GM18507 (cell line): ENCODE measurements at regions not wholly inside any gene's neighbourhood (a gene's known extent, or its start where the extent isn't known, plus 50 kb on each side); places are given as distances from the start of the nearest gene placed in this dataset.

ENCODE experiments used
- DNase-seq: peaks from one replicate; pipeline ENCODE4 v3.0.0; 2011; ENCODE audit warnings: low read depth; ENCODE audit not compliant: insufficient read length; ENCODE audit errors: extremely low spot score
- FAIRE-seq: peaks from 2 replicates; lab custom pipeline; 2011; peaks lifted over from hg19 to GRCh38; lab: Jason Lieb, UNC

DNA sequence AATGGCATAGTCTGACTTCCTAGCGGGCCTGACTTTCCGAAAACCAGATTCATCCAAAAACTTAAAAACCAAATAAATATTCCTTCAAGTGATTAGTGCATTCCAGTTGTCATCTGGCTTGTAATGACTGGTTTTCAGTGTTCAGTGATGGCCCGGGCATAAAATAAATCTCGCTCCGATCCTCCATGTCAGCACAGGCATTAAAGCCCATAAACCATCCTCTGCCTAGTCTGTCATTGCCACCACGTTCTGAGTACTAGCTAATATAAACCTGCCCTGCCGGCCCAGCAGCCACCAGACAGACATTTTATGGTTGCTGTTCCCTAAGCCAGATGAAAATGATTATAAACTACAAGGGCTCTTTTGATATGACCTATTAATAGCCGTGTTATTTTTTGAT, 232.3 kb upstream of the GMDS start:
- FAIRE-seq, result no peak

DNA sequence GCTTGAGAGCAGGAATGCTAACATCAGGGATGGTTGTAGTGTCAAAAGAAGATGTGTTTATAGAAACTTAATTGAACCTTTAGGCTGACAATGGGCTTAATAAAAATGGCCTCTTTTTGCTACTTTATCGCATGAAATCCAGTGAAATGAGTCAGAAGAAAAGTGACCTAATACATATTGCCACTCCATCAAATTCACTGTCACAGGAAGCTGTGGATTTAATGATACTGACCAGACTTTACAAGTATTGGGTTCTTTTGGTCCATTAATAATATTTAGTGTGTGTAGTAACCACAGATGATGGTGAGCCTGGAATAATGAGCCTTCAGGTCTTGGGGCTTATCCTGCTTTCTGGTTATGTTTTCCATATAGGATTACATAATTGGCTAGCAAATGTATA, 231.8 kb upstream of the GMDS start:
- FAIRE-seq, result no peak
- no peak for DNase-seq

More for the DNA sequence above, 232.3 kb upstream of the GMDS start:
- DNase-seq, result no peak

DNA sequence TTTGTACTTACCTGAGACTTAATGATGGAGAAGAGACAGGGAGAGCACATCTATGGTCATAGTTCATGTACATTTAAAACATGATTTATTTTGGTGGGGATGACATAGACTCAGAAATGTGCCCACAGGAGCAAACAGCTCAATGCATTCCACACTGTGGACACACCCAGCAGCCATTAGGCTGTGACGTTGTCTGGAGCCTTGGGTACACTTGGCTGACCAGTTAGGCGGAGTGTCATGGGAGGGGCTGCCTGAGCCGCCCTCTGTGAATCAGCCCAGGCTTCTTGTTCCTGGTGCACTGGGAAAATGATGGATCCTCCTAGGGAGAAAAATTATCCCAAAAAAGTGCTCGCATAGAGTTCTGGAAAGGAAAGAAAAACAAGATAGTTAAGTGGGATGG, 231.0 kb upstream of the GMDS start:
- no peak for FAIRE-seq
- no peak for DNase-seq

DNA sequence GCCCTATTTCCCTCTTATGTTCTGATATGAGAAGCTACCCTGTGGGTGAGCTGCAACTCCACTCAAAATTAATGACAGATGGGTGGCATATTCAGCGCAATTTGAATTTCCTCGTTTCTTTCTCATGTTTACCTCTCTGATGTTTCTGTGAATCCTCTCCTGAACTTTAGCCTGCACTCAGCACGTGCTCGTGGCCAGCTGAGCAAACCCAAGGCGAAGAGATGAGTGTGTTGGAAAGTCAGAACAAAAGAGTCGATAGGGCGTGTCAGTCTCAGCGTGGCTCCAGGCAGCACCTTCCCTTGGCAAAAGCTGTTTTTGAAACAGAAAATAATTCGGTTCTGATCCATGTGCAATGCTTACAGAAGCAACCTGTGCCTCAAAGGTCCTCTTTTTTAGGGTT, 226.1 kb upstream of the GMDS start:
- DNase-seq (no peak), FAIRE-seq (no peak)

DNA sequence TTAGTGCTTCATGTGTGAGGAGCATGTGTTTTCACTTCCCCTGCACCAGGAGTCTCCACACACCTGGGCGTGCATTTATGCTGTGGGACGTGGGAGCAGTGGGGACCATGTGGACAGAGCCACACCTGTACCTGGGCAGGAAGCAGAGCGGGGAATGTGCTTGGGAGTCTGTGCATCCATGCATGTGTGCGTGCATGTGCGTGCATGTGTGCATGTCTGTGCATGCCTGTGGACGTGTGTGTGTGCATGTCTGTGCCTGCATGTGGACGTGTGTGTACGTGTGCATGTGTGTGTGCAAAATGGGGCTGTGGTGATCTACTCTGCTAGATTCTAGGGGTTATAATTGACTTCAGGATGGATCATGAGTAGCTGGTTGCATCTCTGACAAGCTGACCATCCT, 224.0 kb upstream of the GMDS start:
- FAIRE-seq (no peak), DNase-seq (no peak)

DNA sequence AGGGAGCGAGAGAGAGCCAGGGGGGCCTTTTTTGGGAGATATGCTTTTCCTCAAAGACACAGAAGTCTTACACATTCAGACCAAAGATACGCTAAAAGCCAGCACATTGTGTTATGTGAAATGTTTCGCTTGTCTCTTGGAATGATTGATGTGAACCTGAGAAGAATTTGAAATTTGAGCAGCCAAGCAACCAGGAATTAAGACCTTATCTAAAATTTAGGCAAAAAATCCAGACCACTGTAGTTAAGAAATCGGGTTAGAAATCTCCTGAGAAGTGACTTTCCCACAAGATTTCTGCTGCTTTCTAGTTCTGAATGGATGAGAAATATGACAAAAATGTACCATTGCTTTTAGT, 223.2 kb upstream of the GMDS start:
- DNase-seq (no peak), FAIRE-seq (no peak)

DNA sequence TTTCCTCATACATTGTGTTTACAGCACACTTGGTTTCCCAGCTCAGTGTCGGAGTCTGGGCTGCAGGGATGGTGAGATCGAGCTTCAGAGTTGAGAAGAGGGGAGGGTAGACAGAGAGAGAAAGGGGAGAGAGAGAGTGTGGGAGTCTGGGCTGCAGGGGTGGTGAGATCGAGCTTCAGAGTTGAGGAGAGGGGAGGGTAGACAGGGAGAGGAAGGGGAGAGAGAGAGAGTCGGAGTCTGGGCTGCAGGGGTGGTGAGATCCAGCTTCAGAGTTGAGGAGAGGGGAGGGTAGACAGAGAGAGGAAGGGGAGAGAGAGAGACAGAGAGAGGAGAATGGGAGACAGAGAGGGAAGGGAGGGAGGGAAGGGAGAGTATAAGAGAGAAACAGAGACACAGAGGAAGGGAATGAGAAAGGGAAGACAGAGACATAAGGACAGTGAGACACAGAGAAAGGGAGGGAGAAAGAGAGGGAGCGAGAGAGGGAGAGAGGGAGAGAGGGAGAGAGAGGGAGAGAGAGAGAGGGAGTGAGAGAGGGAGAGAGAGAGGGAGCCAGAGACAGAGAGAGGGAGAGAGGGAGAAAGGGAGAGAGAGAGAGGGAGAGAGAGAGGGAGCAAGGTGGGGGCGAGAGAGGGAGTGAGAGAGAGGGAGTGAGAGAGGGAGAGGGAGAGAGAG, 222.7 kb upstream of the GMDS start:
- no peak for DNase-seq
- no peak for FAIRE-seq

DNA sequence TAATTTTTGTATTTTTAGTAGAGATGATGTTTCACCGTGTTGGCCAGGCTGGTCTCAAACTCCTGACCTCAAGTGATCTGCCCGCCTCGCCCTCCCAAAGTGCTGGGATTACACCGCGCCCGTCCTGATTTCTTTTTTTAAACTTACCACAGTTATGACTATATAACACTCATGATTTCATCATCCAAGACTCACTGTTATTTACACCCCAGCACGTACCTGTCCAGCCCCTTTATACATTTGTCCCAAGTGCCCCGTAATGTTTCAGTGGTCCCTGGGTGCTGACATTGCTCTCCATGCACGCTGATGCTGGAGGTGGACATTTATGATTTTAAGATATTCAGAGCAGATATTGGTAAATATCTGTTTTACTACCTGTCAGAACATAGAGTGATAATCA, 219.9 kb upstream of the GMDS start:
- FAIRE-seq (no peak), DNase-seq (no peak)

DNA sequence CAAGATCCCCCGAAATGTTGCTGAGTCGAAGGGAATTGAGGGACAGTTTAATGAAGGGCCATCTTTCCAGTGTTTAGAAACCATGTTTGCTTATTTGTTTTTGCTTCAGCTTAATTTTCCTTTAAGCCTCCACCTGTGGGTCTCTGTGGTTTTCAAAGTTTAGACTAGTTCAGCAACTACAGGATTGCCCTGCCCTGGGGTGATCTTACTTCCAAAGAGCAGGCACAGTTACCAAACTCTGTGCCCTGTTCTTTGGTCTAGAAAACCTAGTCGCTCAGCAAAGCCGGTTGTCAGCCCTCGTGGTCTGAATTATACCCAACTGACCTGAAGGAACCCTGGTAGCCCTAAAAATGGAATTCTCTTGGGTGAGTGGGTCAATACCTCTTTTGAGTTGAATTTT, 219.2 kb upstream of the GMDS start:
- no peak for DNase-seq
- no peak for FAIRE-seq

DNA sequence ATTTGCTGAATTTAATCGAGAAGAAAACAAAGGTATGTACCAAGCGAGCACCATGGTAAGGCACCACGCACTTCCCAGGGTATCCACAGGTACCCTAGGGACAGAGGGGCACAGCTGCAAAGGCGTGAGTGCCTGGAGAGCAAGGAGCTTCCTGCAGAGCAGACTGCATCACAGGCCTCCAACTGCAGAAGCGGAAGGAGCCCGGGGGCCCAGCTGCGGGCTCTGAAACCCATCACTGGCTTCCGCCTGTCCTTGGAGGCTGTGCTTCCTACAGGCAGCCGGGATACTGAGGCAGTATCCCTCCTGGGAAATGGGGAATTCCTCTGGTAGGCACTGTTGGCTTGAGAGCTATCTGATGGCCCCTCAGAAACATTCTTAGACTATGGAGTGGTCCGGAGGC, 217.4 kb upstream of the GMDS start:
- FAIRE-seq, result no peak
- no peak for DNase-seq

DNA sequence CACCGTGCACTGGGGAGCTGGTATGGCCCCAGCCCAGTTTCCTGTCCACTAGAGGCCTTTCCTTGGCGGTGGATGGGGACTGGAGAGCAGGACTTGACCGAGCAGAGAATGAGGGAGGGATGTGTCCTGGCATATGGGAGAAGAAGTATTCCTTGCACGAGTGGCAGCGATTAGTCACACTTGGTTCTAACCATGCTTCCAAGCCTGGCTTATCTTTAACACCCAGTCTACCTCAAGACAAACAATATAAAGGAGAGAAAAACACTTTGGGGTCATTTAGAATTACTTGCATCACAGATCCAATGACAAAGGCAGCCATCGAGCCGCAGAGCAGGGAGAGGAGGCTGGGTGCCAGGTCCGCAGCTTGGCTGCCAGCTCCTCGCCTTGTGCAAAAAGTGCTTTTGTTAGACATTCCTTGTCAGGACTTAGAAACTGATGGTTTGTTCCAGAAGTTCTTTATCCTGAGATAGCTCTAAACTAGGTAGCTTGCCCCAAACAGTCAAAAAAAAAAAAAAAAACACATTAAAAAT, 214.9 kb upstream of the GMDS start:
- DNase-seq, result no peak
- no peak for FAIRE-seq

DNA sequence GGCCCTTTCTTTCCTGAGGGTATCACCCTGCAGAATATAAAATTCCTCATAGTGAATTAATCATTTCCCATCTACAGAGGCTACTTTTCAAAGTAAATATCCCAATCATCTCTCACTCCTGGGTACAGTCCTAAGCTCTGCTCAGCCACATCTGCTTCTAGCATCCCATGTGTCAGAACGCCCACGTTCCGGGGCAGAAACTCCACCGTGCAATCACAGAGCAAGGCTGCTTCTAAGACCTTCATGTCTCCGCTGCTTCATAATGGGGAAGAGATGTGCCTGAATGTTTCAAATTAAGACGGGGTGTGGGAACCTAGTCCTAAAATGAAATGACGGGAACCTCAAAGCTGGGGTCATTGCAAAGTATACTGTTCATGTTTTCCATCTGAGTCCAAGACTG, 208.8 kb upstream of the GMDS start:
- DNase-seq, result no peak
- FAIRE-seq, result no peak

DNA sequence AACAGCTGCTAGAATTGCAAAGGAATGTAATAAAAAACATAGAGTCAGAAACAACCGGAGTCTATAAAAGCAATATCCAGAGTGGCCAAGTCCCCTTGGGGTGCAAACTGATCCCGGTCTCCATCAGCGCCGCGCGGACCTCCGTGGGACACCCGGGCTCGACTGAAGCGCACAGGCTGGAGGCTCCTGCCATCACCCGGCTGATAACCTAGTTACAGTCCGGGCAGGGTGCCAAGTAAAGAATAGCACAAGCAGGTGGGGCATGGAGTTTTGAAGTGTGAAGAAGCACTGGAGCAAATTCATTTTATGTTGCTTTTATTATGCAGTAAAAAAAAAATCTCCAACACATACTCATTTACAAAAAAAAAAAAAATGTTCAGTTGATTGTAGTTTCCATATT, 205.1 kb upstream of the GMDS start:
- no peak for DNase-seq
- FAIRE-seq, result no peak

DNA sequence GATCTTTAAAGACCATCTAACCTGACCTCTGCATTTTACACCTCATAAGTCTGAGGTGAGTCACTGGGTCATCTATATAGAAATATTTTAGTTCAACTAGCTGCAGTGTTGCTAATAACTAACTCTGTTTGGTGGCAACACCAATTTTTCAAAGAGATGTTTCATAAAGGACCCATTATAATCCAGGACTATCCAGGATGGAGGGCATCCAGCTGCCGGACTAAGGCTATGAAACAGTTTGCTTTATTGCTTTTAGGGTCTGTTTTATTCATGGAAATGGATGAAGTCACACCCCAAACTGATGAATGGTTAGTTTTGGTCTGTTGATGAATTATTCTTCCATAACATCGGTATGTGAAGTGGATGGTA, 204.2 kb upstream of the GMDS start:
- FAIRE-seq, result no peak
- DNase-seq, result no peak

DNA sequence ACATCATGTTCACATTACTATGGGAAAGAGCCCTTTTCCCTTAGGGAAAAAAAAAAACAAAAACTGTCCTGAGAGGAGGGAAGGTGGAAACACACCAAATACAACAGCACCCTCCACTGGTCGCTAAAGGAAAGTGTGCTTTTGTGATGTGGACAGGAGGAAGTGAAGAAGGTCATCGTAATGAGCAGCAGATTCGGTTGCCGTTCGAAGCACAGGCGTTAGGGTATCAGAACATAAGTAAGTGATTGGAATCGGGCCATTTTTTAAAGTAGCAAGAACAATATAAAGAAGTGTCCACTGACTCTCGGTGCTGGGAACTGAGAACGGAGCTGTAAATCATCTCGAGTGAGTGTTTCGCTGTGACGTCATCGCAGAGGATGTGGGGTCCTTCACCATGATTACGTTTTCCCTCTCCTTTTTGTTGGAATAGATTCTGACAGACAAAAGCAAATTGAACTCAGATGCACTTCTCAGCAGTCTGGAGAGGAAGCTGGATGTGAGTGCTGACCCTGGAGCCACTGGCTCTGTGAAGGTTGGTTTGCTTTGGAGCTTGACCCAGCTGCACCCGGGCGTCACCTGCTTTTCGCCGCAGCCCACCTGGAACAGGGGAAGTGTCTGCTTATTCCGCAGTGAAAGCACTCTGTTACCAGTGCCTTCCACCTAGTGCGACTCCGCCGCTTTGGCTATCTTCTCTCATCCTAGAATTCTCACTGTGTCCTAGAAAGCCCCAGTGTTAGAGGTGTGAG, 203.6 kb upstream of the GMDS start:
- FAIRE-seq, result peak; percentile 55
- DNase-seq, result peak; percentile 18

DNA sequence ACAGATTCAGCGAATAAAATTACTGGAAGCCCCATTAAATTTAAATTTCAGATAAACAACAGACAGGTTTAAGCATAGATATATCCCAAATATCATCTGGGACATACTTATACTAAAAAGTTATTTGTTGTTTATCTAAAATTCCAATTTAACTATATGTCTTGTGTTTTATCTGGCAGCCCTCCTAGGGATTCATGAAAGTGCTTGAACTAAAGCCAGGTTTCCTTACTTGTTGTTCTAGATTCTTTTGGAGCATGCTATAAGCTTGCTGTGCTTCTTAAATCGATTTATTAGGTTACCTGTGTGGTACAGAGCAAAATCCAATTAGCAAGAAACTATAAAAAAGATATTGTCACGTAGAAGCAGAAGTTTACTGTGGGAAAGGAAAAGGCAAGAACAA, 202.5 kb upstream of the GMDS start:
- FAIRE-seq (no peak), DNase-seq (no peak)

DNA sequence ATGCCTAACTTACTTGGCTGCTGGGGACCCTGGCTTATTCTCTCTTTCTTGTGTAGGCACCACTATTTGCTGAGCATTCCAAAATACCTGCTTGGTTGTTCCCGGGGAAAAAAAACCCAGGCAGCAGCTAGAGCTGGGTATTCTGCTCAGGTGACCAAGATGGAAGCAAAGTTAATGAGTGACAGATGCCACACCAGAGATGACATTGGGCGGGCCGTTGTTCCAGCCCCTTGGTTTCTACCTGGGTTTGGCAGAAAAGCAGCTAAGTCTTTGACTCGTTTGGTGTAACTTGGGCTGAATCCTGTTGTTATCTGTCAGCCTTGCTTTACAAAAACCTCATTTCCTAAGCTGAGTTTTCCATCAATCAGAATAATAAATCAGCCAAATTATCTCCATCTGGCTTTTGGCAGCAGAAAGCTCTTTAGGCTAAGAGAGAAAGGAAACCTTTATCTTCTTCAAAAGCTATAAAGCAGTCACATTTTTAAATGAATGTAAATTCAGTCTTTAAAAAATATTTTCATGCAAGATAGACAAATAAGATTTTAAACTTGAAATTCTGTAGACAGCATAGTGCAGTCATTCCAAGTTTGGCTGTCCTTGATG, 202.0 kb upstream of the GMDS start:
- no peak for DNase-seq
- no peak for FAIRE-seq

DNA sequence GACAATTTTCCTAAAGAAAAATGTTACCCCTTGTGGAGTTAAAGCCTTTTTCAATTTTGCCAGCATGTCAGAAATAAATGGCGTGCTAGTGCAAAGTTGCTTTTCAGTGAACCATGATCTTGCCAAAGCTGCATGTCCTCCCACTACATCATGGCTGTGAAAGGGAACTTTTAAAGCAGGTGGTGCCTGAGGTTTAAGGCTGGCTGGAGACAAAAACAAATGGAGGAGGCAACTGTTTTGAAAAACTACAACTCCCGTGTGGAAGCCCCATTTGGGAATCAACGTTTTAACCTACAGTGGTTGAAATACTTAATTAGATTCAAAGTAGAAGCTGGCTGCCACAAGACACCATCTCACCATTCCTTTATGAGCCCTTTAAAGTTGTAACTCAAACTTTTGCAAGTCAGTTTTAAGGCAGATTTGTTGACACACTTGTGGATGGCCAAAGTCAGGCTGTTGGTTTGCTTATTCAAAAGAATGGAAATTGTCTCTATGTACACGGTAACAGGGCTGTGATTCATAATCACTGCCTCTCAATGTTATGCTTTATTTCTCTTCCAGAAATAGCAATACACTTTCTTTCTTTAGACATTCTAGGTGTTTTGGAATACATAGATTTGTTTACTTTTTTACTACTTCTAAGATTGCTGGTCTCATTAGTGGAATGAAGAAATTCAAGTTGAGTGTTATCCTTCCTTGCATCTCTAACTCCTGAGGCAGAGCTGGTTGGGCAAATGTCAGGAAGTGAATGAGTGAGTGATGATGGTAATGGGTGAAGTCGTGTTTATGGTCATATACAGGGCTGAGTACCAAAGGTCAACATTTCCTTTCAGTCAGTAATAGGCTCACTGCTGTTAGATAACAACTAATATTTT, 196.4 kb upstream of the GMDS start:
- no peak for DNase-seq
- no peak for FAIRE-seq

DNA sequence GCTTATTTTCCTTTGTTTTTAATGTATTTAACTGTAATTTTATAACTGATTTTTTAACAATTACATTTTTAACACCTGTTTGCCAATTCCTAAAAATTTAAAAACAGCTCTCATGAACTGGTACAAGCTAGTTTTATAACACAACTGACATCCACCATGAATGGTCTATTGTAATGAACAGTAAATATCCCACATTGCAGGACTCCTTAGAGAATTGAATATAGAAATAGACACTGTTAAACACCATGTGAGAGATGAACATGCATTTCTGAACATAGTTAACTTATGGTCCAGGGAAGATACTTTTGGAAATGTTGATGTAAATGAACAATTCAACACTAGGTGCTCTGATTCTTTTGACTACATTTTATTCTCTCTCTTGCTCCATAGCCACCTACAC, 195.1 kb upstream of the GMDS start:
- DNase-seq, result no peak
- FAIRE-seq, result no peak

DNA sequence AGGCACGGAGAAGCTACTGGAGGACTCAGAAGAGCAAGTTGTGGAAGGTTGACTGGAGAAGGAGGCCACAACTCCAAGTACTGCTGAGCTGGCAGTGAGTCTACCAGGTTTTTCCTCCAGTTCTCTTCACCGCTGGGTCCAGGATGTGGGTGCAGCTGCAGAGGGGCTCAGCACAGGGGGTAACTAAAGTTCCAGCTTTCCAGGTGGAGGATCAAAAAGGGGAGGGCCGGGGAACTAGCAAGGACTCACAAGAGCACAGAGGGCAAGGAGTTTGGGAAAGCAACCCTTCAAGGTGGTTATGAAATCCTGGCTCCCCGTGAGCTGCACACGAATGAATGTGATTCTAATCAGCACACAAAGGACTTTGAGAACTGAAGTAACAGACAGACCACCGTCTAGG, 194.2 kb upstream of the GMDS start:
- FAIRE-seq (no peak), DNase-seq (no peak)
